Suprapubic skin (tissue), 4 donors: ENCODE measurements at regions not wholly inside any gene's neighbourhood (a gene's known extent, or its start where the extent isn't known, plus 50 kb on each side); places are given as distances from the start of the nearest gene placed in this dataset.
"Not testable (repeated sequence)": the region's sequence is repeated elsewhere in the genome, so short reads cannot be mapped to it uniquely, and the experiment has no call there.

Source experiments
- DNase-seq, 2 donors: peaks; one replicate each; pipeline ENCODE4 v3.0.0-alpha.2; 2019; ENCODE audit warnings: low spot score in 2 of 2
- H3K27ac ChIP-seq: fragments of 200-600 bp; sonication (generic); one replicate; pipeline ENCODE4 v1.5.1; 2019
- H3K27me3 ChIP-seq: fragments of 200-600 bp; sonication (generic); one replicate; pipeline ENCODE4 v1.5.1; 2019
- H3K36me3 ChIP-seq: fragments of 200-600 bp; sonication (generic); one replicate; pipeline ENCODE4 v1.5.1; 2019
- H3K4me1 ChIP-seq: fragments of 200-600 bp; sonication (generic); one replicate; pipeline ENCODE4 v1.5.1; 2019
- H3K4me3 ChIP-seq: fragments of 200-600 bp; sonication (generic); one replicate; pipeline ENCODE4 v1.5.1; 2019; ENCODE audit warnings: mild to moderate bottlenecking
- H3K9me3 ChIP-seq: fragments of 200-600 bp; sonication (generic); one replicate; pipeline ENCODE4 v1.5.1; 2019
- WGBS: methylation state at CpG from one replicate; pipeline ENCODE4 v1.1.5; 2018; 5-methylcytosine and 5-hydroxymethylcytosine counted together

DNA sequence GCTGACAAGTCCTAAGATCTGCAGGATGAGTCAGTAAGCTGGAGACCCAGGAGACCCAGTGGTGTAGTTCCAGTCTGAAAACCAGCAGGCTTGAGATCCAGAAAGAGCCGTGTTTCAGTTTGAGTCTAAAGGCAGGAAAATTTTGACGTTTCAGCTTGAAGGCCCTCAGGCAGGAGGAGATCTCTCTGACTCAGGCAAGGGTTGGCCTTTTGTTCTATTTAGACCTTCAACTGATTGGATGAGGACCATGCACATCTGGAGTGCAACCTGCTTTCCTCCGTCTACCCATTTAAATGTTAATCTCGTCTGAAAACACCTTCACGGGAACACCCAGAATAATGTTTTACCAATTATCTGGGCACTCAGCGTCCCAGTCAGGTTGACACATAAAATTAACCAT lies 69.5 kb downstream of the NPIPA7 start:
- WGBS = no CpG with 5 or more reads among the region's 6 CpGs
- H3K9me3 ChIP-seq, H3K36me3 ChIP-seq, H3K27me3 ChIP-seq, H3K27ac ChIP-seq, H3K4me3 ChIP-seq, DNase-seq, H3K4me1 ChIP-seq: not testable (repeated sequence)

DNA sequence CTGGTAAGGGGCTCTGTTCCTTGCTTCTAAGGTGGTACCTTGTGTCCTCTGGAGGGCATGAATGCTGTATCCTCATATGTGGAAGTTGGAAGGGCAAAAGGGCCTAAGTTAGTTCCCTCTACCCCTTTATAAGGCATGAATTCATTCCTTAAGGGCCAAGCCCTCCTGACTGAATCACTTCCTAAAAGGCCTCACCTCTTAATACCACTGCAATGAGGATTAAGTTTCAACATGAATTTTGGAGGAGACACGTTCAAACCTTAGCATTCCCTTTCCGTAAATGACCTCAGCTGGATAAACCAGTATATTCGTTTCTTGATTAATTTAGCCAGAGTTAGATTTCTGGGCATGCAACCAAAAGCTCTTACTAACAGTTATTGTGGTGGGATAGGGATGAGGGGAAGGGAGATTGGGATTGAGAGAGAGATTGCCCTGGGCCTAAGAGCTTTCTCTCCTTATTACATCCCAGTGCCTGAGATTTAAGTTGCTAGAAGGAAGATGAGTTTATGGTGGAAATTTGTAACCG lies 70.8 kb downstream of the NPIPA7 start:
- H3K4me1 ChIP-seq, H3K9me3 ChIP-seq, H3K36me3 ChIP-seq, H3K27me3 ChIP-seq, H3K4me3 ChIP-seq, H3K27ac ChIP-seq, DNase-seq: not testable (repeated sequence)
- WGBS = 51% methylated on average over 4 of the region's 4 CpGs

DNA sequence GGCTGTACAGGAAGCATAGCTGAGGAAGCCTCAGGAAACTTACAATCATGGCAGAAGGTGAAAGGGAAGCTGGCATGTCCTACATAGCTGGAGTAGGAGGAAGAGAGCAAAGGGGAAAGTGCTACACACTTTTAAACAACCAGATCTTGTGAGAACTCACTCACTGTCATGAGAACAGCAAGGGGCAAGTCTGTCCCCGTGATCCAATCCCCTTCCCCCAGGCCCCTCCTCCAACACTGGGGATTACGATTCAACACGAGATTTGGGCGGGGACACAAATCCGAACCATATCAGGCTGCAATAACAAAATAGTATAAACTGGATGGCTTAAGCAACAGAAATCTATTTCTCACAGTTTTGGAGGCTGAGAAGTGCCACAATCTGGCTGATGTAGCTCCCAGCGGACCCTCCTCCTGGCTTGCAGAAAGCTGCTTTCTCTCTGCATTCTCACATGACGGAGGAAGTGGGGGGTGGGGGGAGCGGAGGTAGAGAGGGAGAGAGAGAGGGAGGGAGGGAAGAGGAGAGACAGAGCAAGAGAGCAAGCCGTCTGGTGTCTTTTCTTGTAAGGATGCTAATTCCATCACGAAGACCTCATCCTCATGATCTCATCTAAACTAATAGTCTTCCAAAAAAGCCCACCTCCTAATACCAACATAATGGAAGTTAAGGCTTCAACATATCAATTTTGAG lies 72.9 kb downstream of the NPIPA7 start:
- H3K9me3 ChIP-seq, H3K36me3 ChIP-seq, H3K4me1 ChIP-seq, H3K27ac ChIP-seq, H3K27me3 ChIP-seq, H3K4me3 ChIP-seq, DNase-seq: not testable (repeated sequence)
- WGBS = no CpG with 5 or more reads among the region's 10 CpGs

DNA sequence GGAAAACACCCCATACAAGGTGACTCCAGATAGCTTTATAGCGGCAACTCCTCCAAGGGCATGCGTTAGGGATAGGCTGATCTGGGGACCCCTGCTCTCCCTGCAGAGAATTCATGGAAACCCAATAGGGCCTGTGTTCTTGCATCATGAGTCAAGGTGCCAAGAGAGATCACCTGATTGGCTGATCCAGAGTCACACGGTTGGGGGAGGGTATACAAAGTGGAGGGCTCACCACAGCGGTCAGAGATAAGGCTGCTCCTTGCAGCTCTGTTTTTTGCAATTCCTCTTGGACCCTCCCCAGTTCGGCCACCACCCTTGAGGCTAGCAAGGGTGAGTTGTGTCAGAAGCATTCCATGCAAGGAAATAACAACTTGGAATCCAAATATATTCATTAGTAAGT lies 79.6 kb downstream of the NPIPA7 start:
- H3K9me3 ChIP-seq, H3K4me3 ChIP-seq, H3K4me1 ChIP-seq, H3K27me3 ChIP-seq, H3K27ac ChIP-seq, DNase-seq, H3K36me3 ChIP-seq: not testable (repeated sequence)
- no CpG with 5 or more reads among the region's 5 CpGs for WGBS

DNA sequence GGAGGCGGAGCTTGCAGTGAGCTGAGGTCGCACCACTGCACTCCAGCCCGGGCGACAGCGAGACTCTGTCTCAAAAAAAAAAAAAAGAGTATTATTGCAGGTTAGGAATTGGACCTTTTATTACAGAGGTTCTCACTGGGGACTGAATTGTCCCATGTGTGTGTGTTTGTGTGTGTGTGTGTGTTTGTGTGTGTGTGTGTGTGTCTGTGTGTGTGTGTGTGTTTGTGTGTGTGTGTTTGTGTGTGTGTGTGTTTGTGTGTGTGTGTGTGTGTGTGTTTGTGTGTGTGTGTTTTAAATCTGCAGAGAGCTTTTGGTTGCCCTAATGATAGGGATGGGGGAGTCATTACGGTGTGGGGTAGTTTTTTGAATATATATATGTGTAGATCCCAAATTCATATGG lies 84.9 kb downstream of the NPIPA7 start:
- 80% methylated on average over 3 of the region's 6 CpGs for WGBS
- H3K27me3 ChIP-seq, DNase-seq, H3K9me3 ChIP-seq, H3K4me3 ChIP-seq, H3K36me3 ChIP-seq, H3K4me1 ChIP-seq, H3K27ac ChIP-seq: not testable (repeated sequence)

DNA sequence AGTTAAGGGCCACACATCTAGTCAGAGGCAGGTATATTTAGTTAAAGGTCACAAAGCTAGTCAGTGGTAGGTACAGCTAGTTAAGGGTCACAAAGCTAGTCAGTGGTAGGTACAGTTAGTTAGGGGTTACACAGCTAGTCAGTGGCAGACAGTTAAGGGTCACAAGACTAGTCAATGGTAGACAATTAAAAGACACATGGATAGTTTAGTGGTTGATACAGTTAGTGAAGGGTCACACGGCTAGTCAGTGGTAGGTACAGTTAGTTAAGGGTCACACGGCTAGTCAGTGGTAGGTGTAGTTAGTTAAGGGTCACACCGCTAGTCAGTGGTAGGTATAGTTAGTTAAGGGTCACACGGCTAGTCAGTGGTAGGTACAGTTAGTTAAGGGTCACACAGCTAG lies 110.0 kb downstream of the NPIPA7 start:
- H3K27ac ChIP-seq, DNase-seq, H3K27me3 ChIP-seq, H3K9me3 ChIP-seq, H3K4me1 ChIP-seq, H3K36me3 ChIP-seq, H3K4me3 ChIP-seq: not testable (repeated sequence)
- WGBS = 93% methylated on average over 4 of the region's 4 CpGs

DNA sequence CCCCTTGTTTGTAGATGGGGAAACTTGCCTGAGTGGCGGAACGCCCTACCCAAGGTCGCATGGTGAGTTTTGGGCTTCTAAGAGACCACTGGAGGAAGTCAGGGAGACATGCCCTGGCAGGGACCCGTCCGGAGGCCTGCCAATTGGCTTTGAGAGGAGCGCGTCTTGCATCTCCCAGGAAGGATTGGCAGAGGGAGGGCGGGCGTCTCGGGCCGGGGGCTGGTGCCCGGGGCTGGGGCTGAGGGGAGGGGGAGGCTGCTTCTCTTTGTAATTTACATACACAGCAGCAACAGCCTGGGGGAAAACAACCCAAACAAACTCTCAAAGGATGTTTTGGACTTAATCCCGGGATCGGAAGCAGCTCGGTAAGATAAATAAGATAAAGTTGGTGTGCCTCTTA lies 110.5 kb downstream of the NPIPA7 start:
- H3K4me3 ChIP-seq, H3K4me1 ChIP-seq, H3K9me3 ChIP-seq, H3K27ac ChIP-seq, H3K36me3 ChIP-seq, H3K27me3 ChIP-seq, DNase-seq: not testable (repeated sequence)
- WGBS = no CpG with 5 or more reads among the region's 15 CpGs

DNA sequence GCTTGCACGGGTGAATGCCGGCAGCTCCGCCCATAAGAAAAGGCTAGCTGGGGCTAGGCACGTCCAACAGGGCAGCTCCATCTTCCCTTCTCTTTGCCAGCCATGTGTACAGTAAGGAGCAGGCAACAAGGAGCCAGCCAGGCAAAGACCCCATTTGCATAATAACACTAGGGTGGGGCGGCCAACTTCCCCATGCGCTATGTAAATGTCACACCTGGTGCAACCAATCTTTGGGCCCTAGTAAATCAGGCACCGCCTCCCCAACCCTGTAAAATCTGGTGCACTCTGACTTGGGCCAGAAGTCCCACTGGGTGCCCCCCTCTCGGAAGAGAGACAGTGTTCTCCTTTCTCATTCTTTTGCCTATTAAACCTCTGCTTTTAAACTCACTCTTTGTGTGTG lies 115.2 kb downstream of the NPIPA7 start:
- not testable (repeated sequence) for H3K4me1 ChIP-seq, H3K36me3 ChIP-seq, H3K27ac ChIP-seq, H3K9me3 ChIP-seq, H3K27me3 ChIP-seq, DNase-seq, H3K4me3 ChIP-seq
- no CpG with 5 or more reads among the region's 8 CpGs for WGBS

DNA sequence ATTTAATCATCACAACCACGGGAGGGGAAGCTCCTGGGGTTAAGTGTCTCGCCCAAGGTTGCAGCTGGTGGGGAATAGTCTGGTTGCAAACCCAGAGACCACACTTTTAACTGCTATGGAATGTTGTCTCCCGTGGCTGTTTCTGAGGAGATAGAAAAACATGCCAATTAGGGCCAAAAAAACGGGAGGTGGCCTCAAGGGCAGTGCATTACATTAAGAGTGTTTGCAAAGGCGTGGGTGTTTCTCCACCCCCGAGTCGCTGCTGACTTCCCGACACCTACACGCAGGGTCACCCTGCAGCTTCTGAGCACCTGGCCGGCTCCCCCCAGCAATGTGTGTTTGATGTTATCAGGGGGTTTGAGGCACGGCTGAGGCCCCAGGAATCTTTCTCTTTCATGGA lies 116.1 kb downstream of the NPIPA7 start:
- H3K9me3 ChIP-seq, H3K4me1 ChIP-seq, H3K4me3 ChIP-seq, H3K27me3 ChIP-seq, DNase-seq, H3K27ac ChIP-seq, H3K36me3 ChIP-seq: not testable (repeated sequence)
- WGBS = no CpG with 5 or more reads among the region's 11 CpGs

DNA sequence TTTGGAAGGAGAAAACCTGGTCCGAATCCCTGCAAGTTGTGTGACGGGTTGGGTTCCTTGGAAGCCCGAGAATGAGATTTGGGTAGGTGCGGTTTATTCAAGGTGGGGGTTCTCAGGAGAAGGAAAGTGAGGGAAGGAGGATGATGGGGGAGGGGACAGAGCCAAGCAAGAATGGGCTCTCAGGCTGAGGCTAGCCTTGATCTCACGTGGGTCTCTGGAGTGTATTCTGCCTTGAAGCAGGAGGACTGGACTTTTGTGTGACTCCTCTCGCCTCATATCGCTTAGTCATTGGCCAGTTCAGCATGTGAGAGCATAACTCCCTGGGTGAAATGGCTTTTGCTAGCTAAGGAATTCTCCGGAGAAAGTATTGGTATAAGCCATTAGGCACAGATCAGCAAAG lies 120.9 kb downstream of the NPIPA7 start:
- no CpG with 5 or more reads among the region's 8 CpGs for WGBS
- H3K4me3 ChIP-seq, H3K27me3 ChIP-seq, H3K4me1 ChIP-seq, H3K9me3 ChIP-seq, H3K27ac ChIP-seq, DNase-seq, H3K36me3 ChIP-seq: not testable (repeated sequence)

DNA sequence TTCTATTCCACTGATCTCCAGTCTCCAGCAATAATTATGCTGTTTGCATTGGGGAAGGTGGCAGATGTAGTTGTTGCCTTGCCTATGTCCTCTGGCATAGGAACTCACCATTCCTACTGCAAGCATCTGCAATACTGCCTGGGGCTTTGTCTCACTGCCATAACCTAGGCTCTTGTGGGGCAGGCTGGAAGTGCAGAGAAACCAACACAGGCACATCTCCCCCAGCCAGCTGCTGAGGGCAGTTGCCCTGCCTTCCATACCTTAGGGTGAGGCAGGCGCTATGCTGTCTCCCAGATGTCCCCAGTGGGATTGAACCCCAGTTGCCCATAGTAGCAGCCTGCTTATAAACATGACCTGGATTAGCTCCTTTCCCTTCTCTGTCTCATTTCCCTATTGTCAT lies 128.1 kb downstream of the NPIPA7 start:
- H3K27ac ChIP-seq, H3K4me1 ChIP-seq, H3K36me3 ChIP-seq, H3K27me3 ChIP-seq, H3K4me3 ChIP-seq, DNase-seq, H3K9me3 ChIP-seq: not testable (repeated sequence)
- WGBS = no CpG with 5 or more reads among the region's 1 CpG

DNA sequence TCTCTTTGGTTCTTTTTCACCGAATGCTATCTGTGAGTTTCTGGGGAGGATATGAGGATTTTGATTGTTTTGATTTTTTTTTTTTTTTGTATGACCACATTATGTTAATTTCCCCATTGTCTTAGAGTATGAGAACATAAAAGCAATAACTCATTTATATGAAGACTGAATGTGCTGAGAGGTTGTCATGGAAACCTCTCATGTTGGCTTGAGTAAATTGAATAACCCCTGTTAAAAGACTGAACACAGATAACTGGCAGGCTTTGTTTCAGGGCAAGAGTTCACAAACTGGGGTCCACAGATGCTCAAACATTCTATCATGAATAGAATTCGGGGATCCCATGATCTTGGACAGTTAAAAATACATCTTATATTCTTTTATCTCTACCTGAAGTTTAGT lies 129.4 kb downstream of the NPIPA7 start:
- no CpG with 5 or more reads among the region's 2 CpGs for WGBS
- H3K4me1 ChIP-seq, H3K36me3 ChIP-seq, H3K4me3 ChIP-seq, H3K9me3 ChIP-seq, DNase-seq, H3K27me3 ChIP-seq, H3K27ac ChIP-seq: not testable (repeated sequence)

DNA sequence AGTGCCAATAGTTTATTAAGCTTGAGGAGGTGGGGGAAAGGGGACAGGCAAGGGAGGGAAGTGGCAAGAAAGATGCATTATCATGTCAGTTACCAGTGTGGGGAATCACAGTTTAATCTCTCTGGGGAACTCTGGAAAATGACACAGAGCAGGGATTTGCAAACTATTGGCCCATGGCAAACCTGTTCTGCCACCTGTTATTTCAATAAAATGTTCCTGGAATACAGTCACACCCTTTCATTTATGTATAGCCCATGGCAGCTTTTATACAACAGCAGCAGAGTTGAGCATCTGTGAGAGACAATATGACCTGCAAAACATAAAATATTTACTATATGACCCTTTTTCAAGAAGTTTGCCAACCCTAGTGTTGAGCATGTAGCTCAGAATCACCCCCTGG lies 140.5 kb downstream of the NPIPA7 start:
- DNase-seq, H3K27me3 ChIP-seq, H3K36me3 ChIP-seq, H3K9me3 ChIP-seq, H3K4me1 ChIP-seq, H3K27ac ChIP-seq, H3K4me3 ChIP-seq: not testable (repeated sequence)

DNA sequence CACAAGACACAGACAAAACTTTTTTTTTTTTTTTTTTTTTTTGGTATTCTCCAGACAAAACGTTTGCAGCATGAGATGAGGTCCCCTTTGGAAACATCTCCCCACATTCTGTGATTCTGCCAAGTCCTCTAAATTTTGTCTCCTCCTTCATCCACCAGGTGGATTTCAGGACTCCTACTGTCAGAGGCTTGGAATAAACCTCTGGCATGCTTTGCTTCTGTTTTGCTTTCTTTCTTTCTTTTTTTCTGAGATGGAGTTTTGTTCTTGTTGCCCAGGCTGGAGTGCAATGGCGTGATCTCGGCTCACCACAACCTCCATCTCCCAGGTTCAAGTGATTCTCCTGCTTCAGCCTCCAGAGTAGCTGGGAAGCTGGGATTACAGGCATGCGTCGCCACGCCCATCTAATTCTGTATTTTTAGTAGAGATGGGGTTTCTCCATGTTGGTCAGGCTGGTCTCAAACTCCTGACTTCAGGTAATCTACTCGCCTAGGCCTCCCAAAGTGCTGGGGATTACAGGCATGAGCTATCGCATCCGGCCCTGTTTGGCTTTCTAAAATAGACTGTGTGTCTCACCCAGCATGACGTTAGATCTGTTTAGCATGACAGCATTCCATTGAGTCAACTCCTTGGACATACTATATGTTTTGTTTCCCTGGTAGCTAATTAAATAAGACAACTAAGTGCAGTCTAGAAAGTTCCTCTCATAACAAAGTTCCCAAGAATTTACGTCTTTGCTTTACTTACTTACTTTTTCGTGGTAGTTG lies 142.5 kb downstream of the NPIPA7 start:
- not testable (repeated sequence) for H3K27me3 ChIP-seq, H3K27ac ChIP-seq, H3K4me1 ChIP-seq, H3K9me3 ChIP-seq, H3K4me3 ChIP-seq, H3K36me3 ChIP-seq, DNase-seq
- 38% methylated on average over 1 of the region's 12 CpGs for WGBS

DNA sequence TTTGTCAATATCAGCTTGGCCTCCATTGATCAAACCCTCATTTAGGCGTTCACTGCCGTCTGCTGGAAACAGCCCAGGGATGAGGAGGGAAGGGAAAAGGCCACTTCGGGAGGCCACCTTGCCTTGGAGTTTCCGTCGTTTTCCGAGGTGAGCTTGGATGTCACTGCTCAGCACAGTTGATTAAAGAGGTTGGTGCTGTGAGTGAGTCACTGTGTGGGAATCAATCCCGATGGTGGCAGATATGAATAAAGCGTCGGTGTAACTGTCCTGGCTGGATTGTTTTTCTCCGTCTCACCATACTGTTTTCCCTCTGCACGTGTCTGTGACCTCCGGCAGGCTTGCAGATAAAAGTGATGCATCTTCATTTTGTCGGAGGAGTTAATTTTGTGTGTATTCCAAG lies 148.1 kb downstream of the NPIPA7 start:
- H3K4me1 ChIP-seq, H3K27me3 ChIP-seq, H3K9me3 ChIP-seq, H3K27ac ChIP-seq, H3K36me3 ChIP-seq, DNase-seq, H3K4me3 ChIP-seq: not testable (repeated sequence)
- no CpG with 5 or more reads among the region's 13 CpGs for WGBS
